ENCODE measurements at regions not wholly inside any gene's neighbourhood (a gene's known extent, or its start where the extent isn't known, plus 50 kb on each side); places are given as distances from the start of the nearest gene placed in this dataset.
A peak's percentile ranks its signal among the peaks of the same experiment; 100 is the strongest.
"Not testable (repeated sequence)": the region's sequence is repeated elsewhere in the genome, so short reads cannot be mapped to it uniquely, and the experiment has no call there.

DNA sequence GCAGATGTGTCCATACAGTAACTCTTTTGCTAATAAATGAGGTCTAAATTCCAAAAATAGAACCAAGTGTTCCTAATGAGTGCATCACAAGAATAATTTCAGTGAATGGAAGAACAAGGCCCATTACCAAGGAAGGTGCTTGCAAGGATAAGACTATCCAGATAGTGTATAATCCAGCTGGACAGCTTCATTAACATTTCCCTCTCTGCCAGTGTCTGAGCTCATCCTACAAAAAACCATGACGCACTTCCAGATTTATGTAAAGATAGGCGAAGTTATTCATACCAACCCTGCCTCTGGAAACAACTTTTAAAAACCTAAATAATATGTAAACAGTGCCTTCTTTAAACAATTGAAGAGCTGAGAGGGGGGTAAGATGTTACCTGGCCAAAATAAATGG lies 177.9 kb upstream of the STK26 start:
- Histone ChIP-seq H3K27me3 (no peaks in the 10 kb centered on the region), H3K27ac (no peak overlapping the region), H3K4me3 (no peak overlapping the region), H3K4me1 (no peaks in the 10 kb centered on the region), H3K9me3 (replicated peaks) (no peaks in the 10 kb centered on the region), H3K36me3 (no peaks in the 10 kb centered on the region)
- no peak for DNase-seq

DNA sequence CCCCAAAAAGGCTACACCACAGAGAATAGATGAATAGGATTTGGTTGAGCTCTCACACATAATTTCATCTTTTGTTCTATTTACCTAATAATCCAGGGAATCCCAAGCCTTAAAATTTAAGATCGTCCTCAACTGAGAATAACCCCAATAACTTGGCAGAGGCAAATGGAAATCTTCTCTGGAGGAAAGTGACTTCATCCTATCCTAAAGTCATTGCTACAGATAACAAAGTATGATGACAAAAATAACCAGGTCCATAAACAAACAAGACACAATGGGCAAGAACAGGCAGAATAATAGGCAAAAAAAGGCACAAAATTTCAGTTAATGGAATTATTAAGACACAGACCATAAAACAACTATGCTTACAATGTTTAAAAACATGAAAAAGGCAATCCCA lies 177.3 kb upstream of the STK26 start:
- H3K27ac ChIP-seq: no peak overlapping the region
- no peaks in the 10 kb centered on the region for H3K9me3 ChIP-seq (replicated peaks)
- H3K27me3 ChIP-seq: no peaks in the 10 kb centered on the region
- H3K36me3 ChIP-seq: no peaks in the 10 kb centered on the region
- no peak overlapping the region for H3K4me3 ChIP-seq
- H3K4me1 ChIP-seq: no peaks in the 10 kb centered on the region
- DNase-seq: no peak

DNA sequence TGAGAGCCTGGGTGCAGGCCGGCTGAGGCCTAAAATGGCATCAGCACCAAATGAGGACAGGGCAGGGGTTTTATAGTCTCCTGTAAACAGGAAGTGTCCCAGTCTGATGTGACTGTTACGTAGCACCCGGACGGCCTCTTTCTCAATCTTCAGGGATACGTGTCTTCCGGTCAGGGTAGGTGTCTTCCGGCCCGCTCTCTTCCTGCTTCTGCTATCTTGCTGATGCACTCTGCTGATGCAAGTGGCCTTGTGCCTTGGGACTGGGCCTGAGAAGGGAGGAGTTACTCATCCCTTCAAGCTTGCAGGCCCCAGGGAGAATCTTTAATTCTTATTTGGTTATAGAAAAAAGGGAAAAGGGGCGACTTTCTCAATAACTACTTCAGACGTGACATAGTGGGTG lies 172.1 kb upstream of the STK26 start:
- H3K27me3 ChIP-seq, H3K4me1 ChIP-seq: not testable (repeated sequence)

DNA sequence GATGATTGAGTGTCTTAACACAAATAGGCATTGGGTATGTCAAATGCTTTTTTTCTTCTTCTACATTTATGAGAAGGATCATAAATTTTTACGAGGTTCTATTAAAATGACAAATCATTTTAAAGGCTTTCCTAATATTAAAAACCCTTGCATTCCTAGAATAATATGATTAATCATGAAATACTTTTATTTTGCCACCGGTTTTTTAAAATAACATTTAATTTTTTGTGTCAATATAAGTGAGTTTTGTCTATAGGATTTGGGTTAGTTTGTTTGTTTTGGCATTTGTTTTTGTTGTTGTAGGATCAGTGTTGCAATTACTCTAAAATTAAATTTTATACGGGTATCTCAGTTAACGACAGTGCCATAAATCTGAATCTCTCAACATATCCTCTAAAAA lies 169.7 kb upstream of the STK26 start:
- Histone ChIP-seq H3K9me3 (replicated peaks) (no peaks in the 10 kb centered on the region), H3K4me1 (no peaks in the 10 kb centered on the region), H3K36me3 (no peaks in the 10 kb centered on the region), H3K27ac (no peak overlapping the region), H3K4me3 (no peak overlapping the region), H3K27me3 (no peaks in the 10 kb centered on the region)
- no peak for DNase-seq

More for the DNA sequence above, 172.1 kb upstream of the STK26 start:
- DNase-seq; H3K36me3 ChIP-seq; H3K4me3 ChIP-seq; H3K27ac ChIP-seq; H3K9me3 ChIP-seq (replicated peaks): not testable (repeated sequence)

DNA sequence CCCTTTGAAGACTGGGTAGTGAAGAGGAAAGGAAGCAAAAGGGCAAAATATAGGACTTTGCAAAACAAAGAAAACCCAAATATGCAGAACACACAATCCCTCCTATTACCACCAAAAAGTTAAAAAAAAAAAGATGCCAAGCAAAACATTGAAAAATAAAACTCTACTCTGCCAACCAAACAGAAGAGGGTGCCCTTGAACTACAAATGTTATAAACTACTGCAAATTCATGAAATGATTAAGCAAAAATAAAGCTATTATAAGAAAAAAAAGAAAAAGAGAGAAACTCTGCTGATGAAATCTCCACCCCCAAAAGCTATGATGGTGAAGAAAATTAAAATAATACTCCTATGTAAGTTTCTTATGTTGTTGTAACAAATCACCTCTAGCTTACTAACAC lies 168.5 kb upstream of the STK26 start:
- Histone ChIP-seq H3K36me3 (no peaks in the 10 kb centered on the region), H3K27ac (no peak overlapping the region), H3K4me3 (no peak overlapping the region), H3K4me1 (no peaks in the 10 kb centered on the region), H3K9me3 (replicated peaks) (no peaks in the 10 kb centered on the region), H3K27me3 (no peaks in the 10 kb centered on the region)
- DNase-seq: peak in 1 of 2 experiments; percentile 38

DNA sequence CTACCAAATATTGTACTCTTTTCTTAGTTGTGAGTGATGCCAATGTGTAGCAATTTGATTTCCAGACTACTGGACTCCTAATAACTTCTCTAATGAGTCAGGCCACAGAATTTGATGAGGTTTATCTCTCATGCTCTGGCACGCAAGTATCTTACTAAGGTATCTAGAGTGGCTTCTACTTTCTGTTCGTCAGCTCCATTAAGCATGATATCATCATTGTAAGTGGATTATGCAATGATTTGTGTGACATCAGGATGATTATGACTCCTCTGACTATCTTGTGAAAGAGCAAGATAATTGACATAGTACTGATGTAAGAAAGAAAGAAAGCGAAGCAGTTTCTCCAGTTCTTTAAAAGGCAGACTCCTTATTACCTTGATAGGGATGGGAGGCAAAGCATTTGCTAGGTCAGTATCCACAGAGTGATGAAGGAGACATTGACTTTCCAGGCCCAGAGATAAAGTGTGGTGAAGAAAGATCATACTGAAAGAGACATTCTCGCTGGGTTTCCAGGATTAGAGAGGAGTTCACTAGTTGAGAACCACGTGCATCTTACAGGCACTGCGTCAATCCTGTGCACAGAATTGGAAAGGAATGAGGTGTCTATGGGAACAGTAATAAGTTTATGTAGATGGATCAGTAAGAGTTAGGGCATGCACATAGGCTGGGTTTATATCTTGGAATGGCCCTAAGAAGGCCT lies 161.9 kb upstream of the STK26 start:
- Histone ChIP-seq H3K27me3 (no peaks in the 10 kb centered on the region), H3K27ac (no peak overlapping the region), H3K9me3 (replicated peaks) (no peaks in the 10 kb centered on the region), H3K4me1 (no peaks in the 10 kb centered on the region), H3K36me3 (no peaks in the 10 kb centered on the region), H3K4me3 (no peak overlapping the region)
- DNase-seq: no peak

DNA sequence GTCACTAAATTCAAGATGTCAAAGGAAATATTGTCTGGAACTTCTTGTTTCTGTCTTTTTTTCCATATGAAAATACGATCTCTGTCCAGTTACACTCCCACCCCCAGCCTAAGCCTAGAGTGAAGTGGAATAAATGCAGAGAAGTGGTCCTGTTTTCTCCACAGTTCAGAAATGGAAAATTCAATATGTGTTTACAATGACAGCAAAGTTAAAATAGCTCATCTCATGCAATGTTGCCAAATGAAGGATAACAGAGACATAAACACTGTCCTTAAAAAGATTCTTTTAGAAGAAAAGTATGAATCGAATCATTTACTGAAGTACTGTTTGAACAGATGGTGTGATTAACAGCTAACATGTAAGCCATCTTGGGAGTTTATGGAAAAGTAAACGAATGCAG lies 160.8 kb upstream of the STK26 start:
- no peaks in the 10 kb centered on the region for H3K36me3 ChIP-seq
- no peak overlapping the region for H3K4me3 ChIP-seq
- no peak for DNase-seq
- no peaks in the 10 kb centered on the region for H3K9me3 ChIP-seq (replicated peaks)
- H3K27me3 ChIP-seq: no peaks in the 10 kb centered on the region
- no peaks in the 10 kb centered on the region for H3K4me1 ChIP-seq
- H3K27ac ChIP-seq: no peak overlapping the region

DNA sequence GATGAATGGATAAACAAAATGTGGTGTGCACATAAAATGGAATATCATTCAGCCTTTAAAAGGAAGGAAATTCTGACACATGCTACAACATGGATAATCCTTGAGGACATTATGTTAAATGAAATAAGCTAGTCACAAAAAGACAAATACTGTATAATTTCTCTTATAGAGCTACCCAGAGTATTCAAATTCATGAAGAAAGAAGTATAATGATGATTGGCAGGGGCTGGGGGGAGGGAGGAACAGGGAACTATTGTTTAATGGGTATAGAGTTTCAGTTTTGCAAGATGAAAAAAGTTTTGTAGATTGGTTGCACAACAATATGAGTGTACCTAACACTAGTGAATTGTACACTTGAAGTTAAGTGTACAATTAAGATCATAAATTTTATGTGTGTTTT lies 153.9 kb upstream of the STK26 start:
- Histone ChIP-seq H3K27me3 (no peaks in the 10 kb centered on the region), H3K36me3 (no peaks in the 10 kb centered on the region), H3K27ac (no peak overlapping the region), H3K4me3 (no peak overlapping the region), H3K4me1 (no peaks in the 10 kb centered on the region), H3K9me3 (replicated peaks) (no peaks in the 10 kb centered on the region)
- no peak for DNase-seq

DNA sequence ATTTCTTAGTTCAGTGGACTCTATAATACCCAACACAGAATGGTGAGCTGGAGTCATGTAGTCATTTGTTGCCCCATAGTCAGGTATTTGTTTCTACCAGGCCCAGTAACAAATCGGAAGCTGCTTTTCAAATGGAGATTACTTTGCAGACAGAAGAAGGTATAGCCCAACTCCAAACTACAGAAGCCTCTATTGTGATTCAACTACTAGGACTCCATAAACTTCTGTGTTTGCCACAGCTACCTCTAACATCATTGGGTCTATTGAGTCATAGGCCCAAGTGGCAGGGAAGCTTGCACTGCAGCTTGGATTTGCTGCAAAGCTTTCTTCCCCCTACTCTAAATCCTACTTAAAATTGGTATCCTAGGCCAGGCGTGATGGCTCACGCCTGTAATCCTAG lies 148.8 kb upstream of the STK26 start:
- no peaks in the 10 kb centered on the region for H3K4me1 ChIP-seq
- H3K27me3 ChIP-seq: no peaks in the 10 kb centered on the region
- no peaks in the 10 kb centered on the region for H3K9me3 ChIP-seq (replicated peaks)
- DNase-seq: no peak
- no peak overlapping the region for H3K27ac ChIP-seq
- no peak overlapping the region for H3K4me3 ChIP-seq
- H3K36me3 ChIP-seq: no peaks in the 10 kb centered on the region

DNA sequence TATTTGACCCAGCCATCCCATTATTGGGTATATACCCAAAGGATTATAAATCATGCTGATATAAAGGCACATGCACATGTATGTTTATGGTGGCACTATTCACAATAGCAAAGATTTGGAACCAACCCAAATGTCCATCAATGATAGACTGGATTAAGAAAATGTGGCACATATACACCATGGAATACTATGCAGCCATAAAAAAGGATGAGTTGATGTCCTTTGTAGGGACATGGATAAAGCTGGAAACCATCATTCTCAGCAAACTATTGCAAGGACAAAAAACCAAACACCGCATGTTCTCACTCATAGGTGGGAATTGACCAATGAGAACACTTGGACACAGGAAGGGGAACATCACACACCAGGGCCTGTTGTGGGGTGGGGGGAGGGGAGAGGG lies 147.3 kb upstream of the STK26 start:
- DNase-seq; H3K27me3 ChIP-seq; H3K36me3 ChIP-seq; H3K4me3 ChIP-seq; H3K9me3 ChIP-seq (replicated peaks); H3K4me1 ChIP-seq; H3K27ac ChIP-seq: not testable (repeated sequence)

DNA sequence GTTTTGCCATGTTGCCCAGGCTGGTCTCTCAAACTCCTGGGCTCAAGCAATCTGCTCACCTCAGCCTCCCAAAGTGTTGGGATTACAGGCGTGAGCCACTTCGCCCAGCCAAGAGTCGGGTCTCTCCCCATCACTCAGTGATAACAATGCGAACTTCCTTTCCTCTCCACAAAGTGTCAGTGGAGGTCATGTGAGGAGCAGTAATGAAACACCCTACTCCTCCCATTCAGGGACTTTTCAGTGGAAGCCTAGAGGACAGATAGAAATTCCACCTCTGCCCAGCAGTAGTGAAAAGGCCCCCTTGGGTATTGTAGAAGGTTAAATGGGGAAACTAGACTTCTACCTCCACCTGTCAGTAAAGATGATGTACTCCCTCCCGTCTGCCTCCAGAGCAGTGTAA lies 141.9 kb upstream of the STK26 start:
- Histone ChIP-seq H3K27ac (no peak overlapping the region), H3K27me3 (no peaks in the 10 kb centered on the region), H3K4me3 (no peak overlapping the region), H3K9me3 (replicated peaks) (no peaks in the 10 kb centered on the region), H3K4me1 (no peaks in the 10 kb centered on the region), H3K36me3 (no peaks in the 10 kb centered on the region)
- DNase-seq: peak in 1 of 2 experiments; percentile 14

DNA sequence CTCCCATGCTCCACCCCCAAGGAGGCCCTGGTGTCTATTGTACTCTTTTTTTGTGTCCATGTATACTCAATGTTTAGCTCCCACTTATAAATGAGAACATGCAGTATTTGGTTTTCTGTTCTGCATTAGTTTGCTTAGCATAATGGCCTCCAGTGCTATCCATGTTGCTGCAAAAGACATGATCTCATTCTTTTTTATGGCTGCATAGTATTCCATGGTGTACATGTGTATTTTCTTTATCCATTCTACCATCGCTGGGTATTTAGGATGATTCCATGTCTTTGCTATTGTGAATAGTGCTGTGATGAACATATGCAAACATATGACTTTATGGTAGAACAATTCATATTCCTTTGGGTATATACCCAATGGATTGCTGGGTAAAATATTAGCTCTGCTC lies 138.1 kb upstream of the STK26 start:
- not testable (repeated sequence) for H3K27me3 ChIP-seq; H3K4me1 ChIP-seq; H3K9me3 ChIP-seq (replicated peaks); DNase-seq; H3K27ac ChIP-seq; H3K36me3 ChIP-seq; H3K4me3 ChIP-seq

DNA sequence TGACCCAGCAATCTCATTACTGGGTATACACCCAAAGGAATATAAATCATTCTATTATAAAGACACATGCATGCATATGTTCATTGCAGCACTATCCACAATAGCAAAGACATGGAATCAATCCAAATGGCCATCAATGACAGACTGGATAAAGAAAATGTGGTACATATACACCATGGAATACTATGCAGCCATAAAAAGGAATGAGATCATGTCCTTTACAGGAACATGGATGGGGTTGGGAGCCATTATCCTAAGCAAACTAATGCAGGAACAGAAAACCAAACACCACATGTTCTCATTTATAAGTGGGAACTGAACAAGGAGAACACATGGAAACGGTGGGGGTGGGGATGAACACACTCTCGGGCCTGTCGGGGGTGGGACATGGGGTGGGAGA lies 129.2 kb upstream of the STK26 start:
- peaks cover 18% of the 10 kb centered on the region for H3K4me1 ChIP-seq
- DNase-seq: not testable (repeated sequence)

DNA sequence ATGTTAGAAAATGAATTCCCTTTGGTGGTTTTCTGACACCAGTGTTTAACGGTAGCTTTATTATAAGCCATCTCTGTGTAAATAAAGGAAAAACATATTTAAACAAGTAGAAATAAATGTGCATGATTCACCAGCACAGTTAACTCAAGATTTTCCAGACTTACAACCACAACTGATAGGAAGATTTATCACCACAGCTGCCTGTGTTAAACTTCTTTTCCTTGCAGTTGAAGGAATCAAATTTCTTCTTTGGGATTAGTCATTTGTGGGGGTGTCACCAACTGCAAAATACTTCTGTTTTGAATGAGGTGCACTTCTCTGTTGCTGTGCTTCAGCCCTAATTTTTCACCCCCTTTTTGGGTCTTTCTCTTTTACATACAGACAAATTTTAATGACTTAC lies 128.1 kb upstream of the STK26 start:
- no peaks in the 10 kb centered on the region for H3K27me3 ChIP-seq
- no peaks in the 10 kb centered on the region for H3K9me3 ChIP-seq (replicated peaks)
- DNase-seq: peak; percentile 28 to 77
- peak overlapping the region; percentile 66 for H3K27ac ChIP-seq
- peaks cover 22% of the 10 kb centered on the region for H3K4me1 ChIP-seq
- H3K4me3 ChIP-seq: no peak overlapping the region
- no peaks in the 10 kb centered on the region for H3K36me3 ChIP-seq

More for the DNA sequence above, 129.2 kb upstream of the STK26 start:
- not testable (repeated sequence) for H3K9me3 ChIP-seq (replicated peaks); H3K4me3 ChIP-seq; H3K36me3 ChIP-seq; H3K27me3 ChIP-seq; H3K27ac ChIP-seq

DNA sequence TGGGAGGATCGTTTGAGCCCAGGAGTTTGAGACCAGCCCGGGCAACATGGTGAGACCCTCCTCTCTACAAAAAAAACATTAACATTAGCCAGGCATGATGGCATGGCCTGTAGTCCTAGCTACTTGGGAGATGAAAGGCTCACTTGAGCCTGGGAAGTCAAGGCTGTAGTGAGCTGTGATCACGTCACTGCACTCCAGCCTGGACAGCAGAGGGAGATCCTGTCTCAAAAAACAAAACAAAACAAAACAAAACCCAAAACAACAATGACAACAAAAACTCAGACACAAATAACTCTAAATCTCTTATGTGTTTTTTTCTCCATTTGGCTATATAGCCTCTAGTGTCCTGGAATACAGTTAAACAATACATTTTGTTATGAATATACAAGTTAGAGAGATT lies 127.3 kb upstream of the STK26 start:
- Histone ChIP-seq H3K9me3 (replicated peaks) (no peaks in the 10 kb centered on the region), H3K27me3 (no peaks in the 10 kb centered on the region), H3K36me3 (no peaks in the 10 kb centered on the region), H3K4me3 (no peak overlapping the region), H3K27ac (peak overlapping the region; percentile 66), H3K4me1 (peaks cover 30% of the 10 kb centered on the region)
- DNase-seq: peak in 1 of 2 experiments; percentile 19

DNA sequence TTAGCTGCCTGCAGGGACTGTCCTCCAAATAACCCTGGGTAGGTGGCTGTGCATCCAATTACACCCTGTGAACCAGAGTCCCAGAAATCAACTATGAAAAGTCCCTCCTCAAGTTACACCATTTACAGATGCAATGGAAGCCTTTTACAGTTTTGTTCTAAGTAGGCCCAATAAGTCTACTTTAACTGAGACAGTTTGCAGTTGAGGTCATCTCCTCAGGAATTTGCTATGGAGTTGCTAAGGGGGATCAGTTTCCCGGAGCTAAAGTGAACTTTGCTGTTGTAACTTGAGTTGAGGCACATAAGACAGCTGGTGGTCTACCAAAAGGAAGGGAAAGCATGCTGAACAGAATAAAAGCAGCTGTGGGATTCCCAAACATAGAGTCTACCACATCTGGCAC lies 121.6 kb upstream of the STK26 start:
- no peaks in the 10 kb centered on the region for H3K27me3 ChIP-seq
- no peaks in the 10 kb centered on the region for H3K36me3 ChIP-seq
- H3K9me3 ChIP-seq (replicated peaks): no peaks in the 10 kb centered on the region
- DNase-seq: peak; percentile 81 to 90
- H3K4me3 ChIP-seq: no peak overlapping the region
- H3K4me1 ChIP-seq: peaks cover 38% of the 10 kb centered on the region
- H3K27ac ChIP-seq: peak overlapping the region; percentile 97

Data from SJCRH30 (cell line).